PC-3 (cell line): ENCODE measurements at regions not wholly inside any gene's neighbourhood (a gene's known extent, or its start where the extent isn't known, plus 50 kb on each side); places are given as distances from the start of the nearest gene placed in this dataset.

ENCODE experiments used
- EZH2phosphoT487 ChIP-seq: fragments of 300-600 bp; sonication (generic); IDR thresholded peaks from 2 replicates; pipeline ENCODE4 v1.6.1; 2018; ENCODE audit warnings: mild to moderate bottlenecking, antibody characterized with exemption, low read length, borderline replicate concordance
- TF ChIP-seq, protein P1 (sequence below): fragments of 300-600 bp; sonication (generic); conservative IDR thresholded peaks from 2 replicates; pipeline ENCODE4 v1.5.1; 2017; ENCODE audit warnings: antibody characterized with exemption, low read depth, mild to moderate bottlenecking, low read length

DNA sequence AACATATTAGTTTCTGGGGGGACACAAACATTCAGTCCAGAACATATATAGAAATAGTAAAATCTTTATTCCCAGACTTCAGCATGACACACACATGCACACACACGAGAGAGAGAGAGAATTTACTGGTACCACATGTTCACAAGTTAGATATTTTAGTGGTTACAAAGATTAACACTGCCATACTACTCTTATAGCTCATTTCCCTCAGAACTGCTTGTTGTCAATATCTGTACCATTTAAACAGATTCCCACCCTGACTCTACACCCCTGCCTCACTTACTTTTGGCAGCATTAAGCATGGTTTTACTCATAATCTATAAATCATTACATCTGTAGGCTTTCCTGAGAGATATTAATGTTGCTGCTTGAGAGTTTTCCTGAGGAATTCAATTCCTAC, 524.7 kb upstream of the HTR2A start:
- TF ChIP-seq, protein P1, sequence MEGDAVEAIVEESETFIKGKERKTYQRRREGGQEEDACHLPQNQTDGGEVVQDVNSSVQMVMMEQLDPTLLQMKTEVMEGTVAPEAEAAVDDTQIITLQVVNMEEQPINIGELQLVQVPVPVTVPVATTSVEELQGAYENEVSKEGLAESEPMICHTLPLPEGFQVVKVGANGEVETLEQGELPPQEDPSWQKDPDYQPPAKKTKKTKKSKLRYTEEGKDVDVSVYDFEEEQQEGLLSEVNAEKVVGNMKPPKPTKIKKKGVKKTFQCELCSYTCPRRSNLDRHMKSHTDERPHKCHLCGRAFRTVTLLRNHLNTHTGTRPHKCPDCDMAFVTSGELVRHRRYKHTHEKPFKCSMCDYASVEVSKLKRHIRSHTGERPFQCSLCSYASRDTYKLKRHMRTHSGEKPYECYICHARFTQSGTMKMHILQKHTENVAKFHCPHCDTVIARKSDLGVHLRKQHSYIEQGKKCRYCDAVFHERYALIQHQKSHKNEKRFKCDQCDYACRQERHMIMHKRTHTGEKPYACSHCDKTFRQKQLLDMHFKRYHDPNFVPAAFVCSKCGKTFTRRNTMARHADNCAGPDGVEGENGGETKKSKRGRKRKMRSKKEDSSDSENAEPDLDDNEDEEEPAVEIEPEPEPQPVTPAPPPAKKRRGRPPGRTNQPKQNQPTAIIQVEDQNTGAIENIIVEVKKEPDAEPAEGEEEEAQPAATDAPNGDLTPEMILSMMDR = no peak
- TF ChIP-seq EZH2phosphoT487 = no peak
